H1 (cell line): ENCODE measurements at regions not wholly inside any gene's neighbourhood (a gene's known extent, or its start where the extent isn't known, plus 50 kb on each side); places are given as distances from the start of the nearest gene placed in this dataset.

Source experiments
- RBBP5 ChIP-seq: IDR thresholded peaks from 2 replicates; pipeline ENCODE4 v1.7.1; 2012; ENCODE audit warnings: low read depth, mild to moderate bottlenecking, inconsistent platforms, low read length, moderate library complexity, borderline replicate concordance
- SIN3A ChIP-seq, 2 experiments: IDR thresholded peaks in 1 of 2; conservative IDR thresholded peaks in 1 of 2; 2 replicates each; pipeline ENCODE4 v1.6.1; 2011 to 2012; ENCODE audit warnings: low read length in 2 of 2, improper control_type of control experiment in 1 of 2, low read depth in 1 of 2, mild to moderate bottlenecking in 1 of 2
- TF ChIP-seq, protein P1 (sequence below), 3 experiments: IDR thresholded peaks; 1 replicate in 2 of 3; 2 replicates in 1 of 3; pipeline versions ENCODE4 v1.5.1 to v1.6.1; 2011; ENCODE audit warnings: low read length in 3 of 3, mild to moderate bottlenecking in 3 of 3, inconsistent platforms in 2 of 3, low read depth in 1 of 3, moderate library complexity in 1 of 3; ENCODE audit not compliant: insufficient read depth in 1 of 3; ENCODE audit errors: control extremely low read depth in 1 of 3

GRCh38 chr6:85261271-85261670, 188.6 kb upstream of the NT5E start (continued):
- TF ChIP-seq SIN3A (conservative IDR thresholded peaks at IDR 0.05 in 1 of 2, IDR thresholded peaks at IDR 0.05 in 1 of 2; ENCODE audit: low read depth in 1 of 2, low read length in 2 of 2) (no peak), RBBP5 (no peak)
- TF ChIP-seq, protein P1, sequence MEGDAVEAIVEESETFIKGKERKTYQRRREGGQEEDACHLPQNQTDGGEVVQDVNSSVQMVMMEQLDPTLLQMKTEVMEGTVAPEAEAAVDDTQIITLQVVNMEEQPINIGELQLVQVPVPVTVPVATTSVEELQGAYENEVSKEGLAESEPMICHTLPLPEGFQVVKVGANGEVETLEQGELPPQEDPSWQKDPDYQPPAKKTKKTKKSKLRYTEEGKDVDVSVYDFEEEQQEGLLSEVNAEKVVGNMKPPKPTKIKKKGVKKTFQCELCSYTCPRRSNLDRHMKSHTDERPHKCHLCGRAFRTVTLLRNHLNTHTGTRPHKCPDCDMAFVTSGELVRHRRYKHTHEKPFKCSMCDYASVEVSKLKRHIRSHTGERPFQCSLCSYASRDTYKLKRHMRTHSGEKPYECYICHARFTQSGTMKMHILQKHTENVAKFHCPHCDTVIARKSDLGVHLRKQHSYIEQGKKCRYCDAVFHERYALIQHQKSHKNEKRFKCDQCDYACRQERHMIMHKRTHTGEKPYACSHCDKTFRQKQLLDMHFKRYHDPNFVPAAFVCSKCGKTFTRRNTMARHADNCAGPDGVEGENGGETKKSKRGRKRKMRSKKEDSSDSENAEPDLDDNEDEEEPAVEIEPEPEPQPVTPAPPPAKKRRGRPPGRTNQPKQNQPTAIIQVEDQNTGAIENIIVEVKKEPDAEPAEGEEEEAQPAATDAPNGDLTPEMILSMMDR (IDR thresholded peaks at IDR 0.05; ENCODE audit: control extremely low read depth in 1 of 3, insufficient read depth in 1 of 3, low read depth in 1 of 3, low read length in 3 of 3): no peak
